Fibroblast of gingiva (primary cell): ENCODE measurements at regions not wholly inside any gene's neighbourhood (a gene's known extent, or its start where the extent isn't known, plus 50 kb on each side); places are given as distances from the start of the nearest gene placed in this dataset.

Source experiments
- DNase-seq: peaks from one replicate; pipeline ENCODE4 v3.0.0-alpha.2; 2011; ENCODE audit warnings: low read depth

DNA sequence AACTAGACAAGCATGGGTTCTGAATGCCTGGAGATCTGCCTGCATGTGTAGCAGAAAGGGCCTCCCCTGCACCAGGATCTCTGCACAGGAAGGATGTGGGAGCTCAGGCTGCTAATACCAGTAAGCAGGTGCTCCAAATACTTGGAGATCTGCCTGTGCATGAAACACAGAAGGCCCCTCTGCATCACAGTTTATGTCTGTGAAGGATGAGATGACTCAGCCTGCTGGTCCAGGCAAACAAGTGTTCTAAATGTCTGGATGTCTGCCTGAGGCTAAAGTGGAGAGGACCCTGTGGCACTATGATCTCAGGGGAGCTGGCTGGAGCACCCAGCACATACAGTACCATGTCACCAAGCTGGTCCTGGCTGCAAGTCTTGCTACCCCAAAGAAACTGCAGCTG lies 678.8 kb downstream of the MCTP2 start:
- no peak for DNase-seq

DNA sequence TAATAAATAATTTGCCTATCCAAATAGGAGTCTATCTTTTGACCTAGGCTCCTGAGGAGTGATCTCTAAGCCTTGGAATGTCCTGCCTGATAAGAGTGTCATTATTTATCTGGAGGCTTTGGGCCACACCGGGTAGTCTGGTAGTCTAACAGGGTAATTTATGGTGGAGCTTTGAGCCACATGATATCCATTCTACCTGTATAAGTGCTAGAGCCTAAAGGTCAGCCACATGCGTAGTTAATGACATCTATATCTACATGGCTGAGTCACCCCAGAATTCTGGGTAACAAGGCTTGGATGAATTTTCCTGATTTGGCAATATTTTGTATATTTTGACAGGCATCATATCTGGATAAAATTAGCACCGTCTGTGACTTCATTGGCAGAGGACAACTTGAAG lies 681.4 kb downstream of the MCTP2 start:
- DNase-seq = no peak

GRCh38 chr15:94917068-94917467 lies 685.7 kb downstream of the MCTP2 start:
- DNase-seq = no peak

DNA sequence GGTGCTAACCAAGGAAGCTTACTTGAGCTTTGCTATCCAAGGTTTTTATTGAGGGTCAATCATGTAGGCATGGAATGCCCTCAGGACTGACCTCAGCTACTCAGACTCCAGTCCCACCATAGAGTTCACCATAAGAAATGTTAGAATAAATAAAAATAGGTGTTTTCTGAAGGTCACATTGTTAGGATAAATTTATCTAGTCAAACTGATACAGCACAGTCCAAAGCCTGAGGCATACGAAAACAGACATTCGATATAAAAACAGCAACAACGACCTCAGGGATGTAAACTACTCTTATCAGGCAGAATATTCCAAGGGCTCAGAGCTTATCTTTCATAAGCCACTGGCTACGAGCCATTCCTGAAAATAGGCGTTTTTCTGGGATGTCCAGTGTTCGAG lies 690.6 kb downstream of the MCTP2 start:
- DNase-seq = no peak

GRCh38 chr15:94924057-94924456 lies 692.7 kb downstream of the MCTP2 start:
- DNase-seq = no peak

- no peak for DNase-seq
Measured at GRCh38 chr15:94924971-94925598, 693.7 kb downstream of the MCTP2 start.

GRCh38 chr15:94925680-94926079 lies 694.3 kb downstream of the MCTP2 start:
- no peak for DNase-seq

DNA sequence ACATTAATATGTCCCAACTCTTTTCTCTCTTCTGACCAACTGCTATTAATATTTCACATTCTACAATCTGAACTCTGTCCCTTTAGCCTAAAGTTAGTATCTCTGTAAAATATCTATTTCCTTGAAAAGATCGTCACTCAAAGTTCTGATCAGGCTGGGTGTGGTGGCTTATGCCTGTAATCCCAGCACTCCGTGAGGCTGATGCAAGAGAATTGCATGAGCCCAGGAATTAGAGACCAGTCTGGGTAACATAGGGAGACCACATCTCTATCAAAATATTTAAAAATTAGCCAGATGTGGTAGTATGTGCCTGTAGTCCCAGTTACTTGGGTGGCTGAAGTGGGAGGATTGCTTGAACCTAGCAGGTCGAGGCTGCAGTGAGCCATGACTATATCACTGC lies 695.6 kb downstream of the MCTP2 start:
- DNase-seq = no peak

- no peak for DNase-seq
Measured at GRCh38 chr15:94929282-94929681, 697.9 kb downstream of the MCTP2 start.

DNA sequence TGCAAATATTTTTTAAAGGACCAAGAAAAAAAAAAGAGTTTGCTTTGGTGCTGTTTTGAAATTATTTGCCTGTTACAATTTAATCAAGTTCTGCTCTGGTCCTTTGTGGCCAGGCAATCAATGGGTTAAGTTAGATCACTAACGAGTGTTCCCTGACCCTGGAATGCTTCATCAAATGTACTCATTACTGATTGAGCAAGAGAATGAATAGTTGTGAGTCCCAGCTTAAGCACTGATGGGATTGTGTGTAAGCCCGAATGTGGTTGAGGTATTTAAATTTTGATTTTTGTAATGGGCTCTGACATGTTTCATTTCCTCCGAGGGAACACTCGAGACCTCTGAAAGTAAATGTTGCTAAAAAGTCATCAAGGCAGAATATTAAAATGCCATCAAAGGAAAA lies 699.1 kb downstream of the MCTP2 start:
- no peak for DNase-seq

DNA sequence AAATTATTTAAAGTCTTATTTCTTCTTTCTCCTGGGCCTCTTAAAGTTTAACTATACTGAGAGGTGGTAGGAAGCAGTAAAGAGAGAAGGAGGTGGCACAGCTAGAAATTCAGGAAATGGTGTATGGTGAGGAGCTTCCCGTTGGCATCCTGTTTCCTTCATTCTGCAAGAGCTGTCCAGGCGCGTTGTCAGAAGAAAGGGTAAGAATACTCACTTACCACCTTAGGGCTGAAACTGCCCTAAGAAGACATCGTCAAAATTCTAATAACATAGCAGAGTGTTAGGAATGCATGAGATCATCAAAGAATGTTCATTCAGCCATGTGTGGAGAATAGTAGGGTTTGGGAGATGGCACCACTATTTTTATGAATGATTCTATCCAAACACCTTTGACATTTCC lies 699.6 kb downstream of the MCTP2 start:
- DNase-seq = no peak

GRCh38 chr15:94934440-94934839 lies 703.1 kb downstream of the MCTP2 start:
- DNase-seq = no peak

GRCh38 chr15:94937242-94937641 lies 705.9 kb downstream of the MCTP2 start:
- DNase-seq = no peak

- DNase-seq = no peak
Measured at GRCh38 chr15:94943888-94944287, 712.5 kb downstream of the MCTP2 start.

DNA sequence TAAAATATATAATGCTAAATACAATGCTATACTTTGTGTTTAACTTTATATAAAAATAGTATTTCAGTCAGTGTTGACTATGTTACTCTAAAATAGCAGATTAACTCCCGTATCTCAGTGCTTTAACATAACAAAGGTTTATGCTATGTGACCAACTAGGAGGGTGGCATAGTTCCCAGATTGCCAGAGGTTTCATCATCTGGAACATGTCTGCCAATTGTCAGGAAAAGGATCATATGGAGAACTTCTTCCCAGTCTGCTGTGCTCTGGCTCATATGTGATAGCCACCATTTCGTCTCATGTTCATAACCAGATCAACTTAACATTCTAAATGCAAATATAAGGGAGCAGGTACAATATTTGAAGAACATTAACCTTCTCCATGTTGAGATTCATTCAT lies 720.2 kb downstream of the MCTP2 start:
- no peak for DNase-seq

- DNase-seq = no peak
Measured at GRCh38 chr15:94963953-94964352, 732.6 kb downstream of the MCTP2 start.

DNA sequence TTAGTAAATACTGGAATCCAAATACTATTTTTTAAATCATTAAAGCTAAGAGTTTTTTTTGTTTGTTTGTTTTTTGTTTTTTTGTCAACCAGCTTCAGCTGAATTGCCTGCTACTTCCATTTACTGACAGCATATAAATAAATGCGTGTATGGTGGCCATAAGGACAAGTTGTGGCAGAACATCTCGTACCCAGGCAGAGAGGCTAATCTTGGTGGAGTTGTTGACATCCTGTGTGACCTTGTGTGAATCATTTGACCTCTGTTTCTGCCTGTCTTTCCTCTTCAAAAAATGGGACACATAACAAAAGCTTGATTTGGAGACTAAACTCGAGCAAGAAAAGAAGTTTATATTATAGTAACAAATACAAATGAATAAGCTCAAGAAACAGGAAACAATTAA lies 734.2 kb downstream of the MCTP2 start:
- no peak for DNase-seq

DNA sequence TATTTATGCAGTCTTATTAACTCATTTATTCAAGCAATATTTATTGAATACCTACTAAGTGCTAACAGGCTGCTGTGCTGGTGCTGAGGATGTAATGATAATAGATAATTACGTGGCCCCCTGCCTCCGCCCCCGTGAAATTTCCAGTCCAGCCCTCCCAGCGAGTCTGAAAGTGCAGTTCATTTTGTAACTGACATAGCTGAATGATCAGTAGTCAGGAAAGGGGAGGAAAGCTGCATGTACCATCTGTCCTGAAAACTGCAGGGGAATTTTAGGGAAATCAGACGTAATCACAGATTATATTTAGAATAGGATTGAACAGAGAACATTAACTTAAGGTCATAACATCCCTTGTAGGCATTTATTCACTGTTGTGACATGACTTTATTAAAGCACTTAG lies 736.8 kb downstream of the MCTP2 start:
- no peak for DNase-seq

GRCh38 chr15:94970096-94970495 lies 738.7 kb downstream of the MCTP2 start:
- no peak for DNase-seq

GRCh38 chr15:94970802-94971201 lies 739.4 kb downstream of the MCTP2 start:
- DNase-seq = no peak

GRCh38 chr15:94972314-94972713 lies 741.0 kb downstream of the MCTP2 start:
- DNase-seq = no peak

- DNase-seq = no peak
Measured at GRCh38 chr15:94987085-94987484, 755.7 kb downstream of the MCTP2 start.

DNA sequence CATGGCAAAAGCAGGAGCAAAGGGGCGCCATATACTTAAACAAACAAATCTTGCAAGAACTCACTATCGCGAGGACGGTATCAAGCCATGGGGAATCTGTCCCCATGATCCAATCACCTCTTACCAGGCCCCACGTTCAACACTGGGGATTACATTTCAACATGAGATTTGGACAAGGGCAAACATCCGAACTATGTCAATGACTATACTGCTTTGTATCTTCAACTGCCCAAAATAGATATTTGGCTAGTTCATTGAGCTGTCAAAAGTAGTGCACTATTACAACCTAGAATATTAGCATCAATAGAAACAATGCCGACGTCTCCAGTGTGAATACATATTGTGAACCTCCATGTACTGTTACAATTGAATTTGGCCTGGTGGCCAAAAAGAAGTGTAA lies 760.4 kb downstream of the MCTP2 start:
- DNase-seq = no peak

DNA sequence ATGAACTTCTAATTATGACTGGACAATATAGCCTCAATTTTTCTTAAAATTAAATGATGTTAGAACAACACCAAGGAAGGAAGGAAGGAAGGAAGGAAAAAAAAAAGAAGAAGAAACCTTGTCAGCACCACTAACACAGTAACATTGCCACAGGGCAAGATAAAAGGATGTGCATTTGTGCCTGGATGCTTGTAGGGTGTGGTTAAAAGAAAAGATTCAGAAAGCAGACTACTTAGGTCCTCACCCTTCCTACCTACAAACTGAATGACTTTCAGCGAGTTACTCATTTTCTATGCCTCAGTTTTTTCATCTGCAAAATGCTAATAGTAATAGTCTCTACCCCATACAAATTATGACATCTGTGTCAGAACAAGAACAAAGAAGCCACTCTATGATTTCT lies 778.3 kb downstream of the MCTP2 start:
- DNase-seq = no peak

- no peak for DNase-seq
Measured at GRCh38 chr15:95013381-95013780, 782.0 kb downstream of the MCTP2 start.
